ENCODE measurements at regions not wholly inside any gene's neighbourhood (a gene's known extent, or its start where the extent isn't known, plus 50 kb on each side); places are given as distances from the start of the nearest gene placed in this dataset.

GRCh38 chr10:55509168-55509567 is 708.1 kb upstream of the PCDH15 start:
- no peaks in the 10 kb centered on the region for H3K9me3 ChIP-seq
- no peak overlapping the region for H3K4me3 ChIP-seq
- no peak for DNase-seq (ENCODE audit: extremely low spot score in 2 of 2)
- no peak overlapping the region for H3K27ac ChIP-seq
- H3K27me3 ChIP-seq, result no peaks in the 10 kb centered on the region
- no peaks in the 10 kb centered on the region for H3K4me1 ChIP-seq
- TF ChIP-seq POLR2A (IDR thresholded peaks at IDR 0.05) (no peak), CTCF (IDR thresholded peaks at IDR 0.05) (no peak), POLR2AphosphoS5 (IDR thresholded peaks at IDR 0.05; ENCODE audit: insufficient read depth in 1 of 2, low read depth in 1 of 2) (no peak)
- H3K36me3 ChIP-seq, result no peaks in the 10 kb centered on the region
- intact Hi-C loops (cut with DNase I), result no loop called here

GRCh38 chr10:55500931-55501559 is 700.0 kb upstream of the PCDH15 start:
- H3K4me1 ChIP-seq, result no peaks in the 10 kb centered on the region
- no peak for TF ChIP-seq POLR2AphosphoS5 (IDR thresholded peaks at IDR 0.05; ENCODE audit: insufficient read depth in 1 of 2, low read depth in 1 of 2)
- peak in 1 of 3 experiments; percentile 10 for TF ChIP-seq CTCF (IDR thresholded peaks at IDR 0.05)
- H3K27me3 ChIP-seq, result no peaks in the 10 kb centered on the region
- no peak overlapping the region for H3K4me3 ChIP-seq
- H3K27ac ChIP-seq, result no peak overlapping the region
- no peaks in the 10 kb centered on the region for H3K9me3 ChIP-seq
- H3K36me3 ChIP-seq, result no peaks in the 10 kb centered on the region
- no peak for DNase-seq (ENCODE audit: extremely low spot score in 2 of 2)
- intact Hi-C loops (cut with DNase I), result no loop called here

GRCh38 chr10:55497893-55498499 is 697.0 kb upstream of the PCDH15 start:
- Histone ChIP-seq H3K27me3 (no peaks in the 10 kb centered on the region), H3K36me3 (no peaks in the 10 kb centered on the region), H3K4me1 (no peaks in the 10 kb centered on the region), H3K4me3 (no peak overlapping the region), H3K27ac (no peak overlapping the region), H3K9me3 (no peaks in the 10 kb centered on the region)
- no peak for DNase-seq (ENCODE audit: extremely low spot score in 2 of 2)
- intact Hi-C loops (cut with DNase I), result no loop called here
- no peak for TF ChIP-seq POLR2AphosphoS5 (IDR thresholded peaks at IDR 0.05; ENCODE audit: insufficient read depth in 1 of 2, low read depth in 1 of 2)
- no peak for TF ChIP-seq CTCF (IDR thresholded peaks at IDR 0.05)
- TF ChIP-seq POLR2A (IDR thresholded peaks at IDR 0.05), result no peak

- no peaks in the 10 kb centered on the region for H3K27me3 ChIP-seq
- DNase-seq (ENCODE audit: extremely low spot score in 2 of 2), result no peak
- TF ChIP-seq POLR2AphosphoS5 (IDR thresholded peaks at IDR 0.05; ENCODE audit: insufficient read depth in 1 of 2, low read depth in 1 of 2) (no peak), POLR2A (IDR thresholded peaks at IDR 0.05) (no peak), CTCF (IDR thresholded peaks at IDR 0.05) (no peak)
- intact Hi-C loops (cut with DNase I), result no loop called here
- H3K4me3 ChIP-seq, result no peak overlapping the region
- no peaks in the 10 kb centered on the region for H3K9me3 ChIP-seq
- H3K27ac ChIP-seq, result no peak overlapping the region
- no peaks in the 10 kb centered on the region for H3K4me1 ChIP-seq
- no peaks in the 10 kb centered on the region for H3K36me3 ChIP-seq
Measured at GRCh38 chr10:55495555-55495954, 694.5 kb upstream of the PCDH15 start.

GRCh38 chr10:55491712-55492111 is 690.7 kb upstream of the PCDH15 start:
- Histone ChIP-seq H3K27me3 (no peaks in the 10 kb centered on the region), H3K27ac (no peak overlapping the region), H3K9me3 (no peaks in the 10 kb centered on the region), H3K36me3 (no peaks in the 10 kb centered on the region), H3K4me3 (no peak overlapping the region), H3K4me1 (no peaks in the 10 kb centered on the region)
- intact Hi-C loops (cut with DNase I), result no loop called here
- no peak for TF ChIP-seq POLR2A (IDR thresholded peaks at IDR 0.05)
- no peak for TF ChIP-seq CTCF (IDR thresholded peaks at IDR 0.05)
- TF ChIP-seq POLR2AphosphoS5 (IDR thresholded peaks at IDR 0.05; ENCODE audit: insufficient read depth in 1 of 2, low read depth in 1 of 2), result no peak
- no peak for DNase-seq (ENCODE audit: extremely low spot score in 2 of 2)

Data from vagina (tissue), 2 donors.